ENCODE measurements at regions not wholly inside any gene's neighbourhood (a gene's known extent, or its start where the extent isn't known, plus 50 kb on each side); places are given as distances from the start of the nearest gene placed in this dataset.
"Not testable (repeated sequence)": the region's sequence is repeated elsewhere in the genome, so short reads cannot be mapped to it uniquely, and the experiment has no call there.

GRCh38 chr5:99605904-99606303 lies 677.1 kb upstream of the CHD1 start:
- Histone ChIP-seq H3K27ac (ENCODE audit: low read depth, low read length) (no peak overlapping the region), H3K4me3 (ENCODE audit: low read length in 3 of 3) (no peak overlapping the region), H3K4me1 (ENCODE audit: control insufficient read depth in 3 of 3, insufficient read depth in 3 of 3, low read length in 3 of 3) (no peaks in the 10 kb centered on the region), H3K9me3 (ENCODE audit: control insufficient read depth in 3 of 3, low read length in 3 of 3) (no peaks in the 10 kb centered on the region), H3K27me3 (ENCODE audit: control insufficient read depth in 3 of 3, insufficient read depth in 3 of 3, low read length in 3 of 3) (no peaks in the 10 kb centered on the region), H3K9ac (ENCODE audit: low read depth in 1 of 3, low read length in 3 of 3) (no peak overlapping the region), H3K36me3 (ENCODE audit: control insufficient read depth in 3 of 3, insufficient read depth in 3 of 3, low read length in 3 of 3) (no peaks in the 10 kb centered on the region)

GRCh38 chr5:99600952-99601351 lies 672.1 kb upstream of the CHD1 start:
- Histone ChIP-seq H3K4me3 (ENCODE audit: low read length in 3 of 3) (no peak overlapping the region), H3K9me3 (ENCODE audit: control insufficient read depth in 3 of 3, low read length in 3 of 3) (no peaks in the 10 kb centered on the region), H3K36me3 (ENCODE audit: control insufficient read depth in 3 of 3, insufficient read depth in 3 of 3, low read length in 3 of 3) (no peaks in the 10 kb centered on the region), H3K27ac (ENCODE audit: low read depth, low read length) (no peak overlapping the region), H3K27me3 (ENCODE audit: control insufficient read depth in 3 of 3, insufficient read depth in 3 of 3, low read length in 3 of 3) (no peaks in the 10 kb centered on the region), H3K9ac (ENCODE audit: low read depth in 1 of 3, low read length in 3 of 3) (no peak overlapping the region), H3K4me1 (ENCODE audit: control insufficient read depth in 3 of 3, insufficient read depth in 3 of 3, low read length in 3 of 3) (no peaks in the 10 kb centered on the region)

GRCh38 chr5:99590806-99591205 lies 662.0 kb upstream of the CHD1 start:
- H3K9me3 ChIP-seq (ENCODE audit: control insufficient read depth in 3 of 3, low read length in 3 of 3): peaks cover 0 to 2% (median 0%) of the 10 kb centered on the region in 3 donors
- H3K9ac ChIP-seq (ENCODE audit: low read depth in 1 of 3, low read length in 3 of 3): no peak overlapping the region
- no peak overlapping the region for H3K4me3 ChIP-seq (ENCODE audit: low read length in 3 of 3)
- no peaks in the 10 kb centered on the region for H3K36me3 ChIP-seq (ENCODE audit: control insufficient read depth in 3 of 3, insufficient read depth in 3 of 3, low read length in 3 of 3)
- H3K27ac ChIP-seq (ENCODE audit: low read depth, low read length): no peak overlapping the region
- no peaks in the 10 kb centered on the region for H3K4me1 ChIP-seq (ENCODE audit: control insufficient read depth in 3 of 3, insufficient read depth in 3 of 3, low read length in 3 of 3)
- H3K27me3 ChIP-seq (ENCODE audit: control insufficient read depth in 3 of 3, insufficient read depth in 3 of 3, low read length in 3 of 3): no peaks in the 10 kb centered on the region

GRCh38 chr5:99589424-99589823 lies 660.6 kb upstream of the CHD1 start:
- Histone ChIP-seq H3K4me3 (ENCODE audit: low read length in 3 of 3) (no peak overlapping the region), H3K4me1 (ENCODE audit: control insufficient read depth in 3 of 3, insufficient read depth in 3 of 3, low read length in 3 of 3) (no peaks in the 10 kb centered on the region), H3K9me3 (ENCODE audit: control insufficient read depth in 3 of 3, low read length in 3 of 3) (peaks cover 0 to 2% (median 0%) of the 10 kb centered on the region in 3 donors), H3K27ac (ENCODE audit: low read depth, low read length) (no peak overlapping the region), H3K9ac (ENCODE audit: low read depth in 1 of 3, low read length in 3 of 3) (no peak overlapping the region), H3K36me3 (ENCODE audit: control insufficient read depth in 3 of 3, insufficient read depth in 3 of 3, low read length in 3 of 3) (no peaks in the 10 kb centered on the region), H3K27me3 (ENCODE audit: control insufficient read depth in 3 of 3, insufficient read depth in 3 of 3, low read length in 3 of 3) (no peaks in the 10 kb centered on the region)

GRCh38 chr5:99587983-99588382 lies 659.2 kb upstream of the CHD1 start:
- H3K4me3 ChIP-seq (ENCODE audit: low read length in 3 of 3): no peak overlapping the region
- H3K9ac ChIP-seq (ENCODE audit: low read depth in 1 of 3, low read length in 3 of 3): no peak overlapping the region
- no peaks in the 10 kb centered on the region for H3K36me3 ChIP-seq (ENCODE audit: control insufficient read depth in 3 of 3, insufficient read depth in 3 of 3, low read length in 3 of 3)
- H3K4me1 ChIP-seq (ENCODE audit: control insufficient read depth in 3 of 3, insufficient read depth in 3 of 3, low read length in 3 of 3): no peaks in the 10 kb centered on the region
- H3K27me3 ChIP-seq (ENCODE audit: control insufficient read depth in 3 of 3, insufficient read depth in 3 of 3, low read length in 3 of 3): no peaks in the 10 kb centered on the region
- no peak overlapping the region for H3K27ac ChIP-seq (ENCODE audit: low read depth, low read length)
- no peaks in the 10 kb centered on the region for H3K9me3 ChIP-seq (ENCODE audit: control insufficient read depth in 3 of 3, low read length in 3 of 3)

- H3K4me3 ChIP-seq (ENCODE audit: low read length in 3 of 3): no peak overlapping the region
- no peak overlapping the region for H3K27ac ChIP-seq (ENCODE audit: low read depth, low read length)
- H3K9me3 ChIP-seq (ENCODE audit: control insufficient read depth in 3 of 3, low read length in 3 of 3): no peaks in the 10 kb centered on the region
- no peaks in the 10 kb centered on the region for H3K4me1 ChIP-seq (ENCODE audit: control insufficient read depth in 3 of 3, insufficient read depth in 3 of 3, low read length in 3 of 3)
- H3K27me3 ChIP-seq (ENCODE audit: control insufficient read depth in 3 of 3, insufficient read depth in 3 of 3, low read length in 3 of 3): no peaks in the 10 kb centered on the region
- no peak overlapping the region for H3K9ac ChIP-seq (ENCODE audit: low read depth in 1 of 3, low read length in 3 of 3)
- no peaks in the 10 kb centered on the region for H3K36me3 ChIP-seq (ENCODE audit: control insufficient read depth in 3 of 3, insufficient read depth in 3 of 3, low read length in 3 of 3)
These were observed 658.1 kb upstream of the CHD1 start for GRCh38 chr5:99586878-99587277.

GRCh38 chr5:99581204-99581603 lies 652.4 kb upstream of the CHD1 start:
- H3K4me3 ChIP-seq (ENCODE audit: low read length in 3 of 3); H3K27me3 ChIP-seq (ENCODE audit: control insufficient read depth in 3 of 3, insufficient read depth in 3 of 3, low read length in 3 of 3); H3K36me3 ChIP-seq (ENCODE audit: control insufficient read depth in 3 of 3, insufficient read depth in 3 of 3, low read length in 3 of 3); H3K9me3 ChIP-seq (ENCODE audit: control insufficient read depth in 3 of 3, low read length in 3 of 3); H3K9ac ChIP-seq (ENCODE audit: low read depth in 1 of 3, low read length in 3 of 3); H3K27ac ChIP-seq (ENCODE audit: low read depth, low read length); H3K4me1 ChIP-seq (ENCODE audit: control insufficient read depth in 3 of 3, insufficient read depth in 3 of 3, low read length in 3 of 3): not testable (repeated sequence)

DNA sequence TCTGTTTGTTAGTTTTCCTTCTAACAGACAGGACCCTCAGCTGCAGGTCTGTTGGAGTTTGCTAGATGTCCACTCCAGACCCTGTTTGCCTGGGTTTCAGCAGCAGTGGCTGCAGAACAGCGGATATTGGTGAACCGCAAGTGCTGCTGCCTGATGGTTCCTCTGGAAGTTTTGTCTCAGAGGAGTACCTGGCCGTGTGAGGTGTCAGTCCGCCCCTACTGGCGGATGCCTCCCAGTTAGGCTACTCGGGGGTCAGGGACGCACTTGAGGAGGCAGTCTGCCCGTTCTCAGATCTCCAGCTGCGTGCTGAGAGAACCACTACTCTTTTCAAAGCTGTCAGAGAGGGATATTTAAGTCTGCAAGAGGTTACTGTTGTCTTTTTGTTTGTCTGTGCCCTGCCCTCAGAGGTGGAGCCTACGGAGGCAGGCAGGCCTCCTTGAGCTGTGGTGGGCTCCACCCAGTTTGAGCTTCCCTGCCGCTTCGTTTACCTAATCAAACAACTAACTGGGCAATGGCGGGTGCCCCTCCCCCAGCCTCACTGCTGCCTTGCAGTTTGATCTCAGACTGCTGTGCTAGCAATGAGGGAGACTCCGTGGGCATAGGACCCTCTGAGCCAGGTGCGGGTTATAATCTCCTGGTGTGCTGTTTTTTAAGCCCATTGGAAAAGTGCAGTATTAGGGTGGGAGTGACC lies 634.3 kb upstream of the CHD1 start:
- not testable (repeated sequence) for H3K36me3 ChIP-seq (ENCODE audit: control insufficient read depth in 3 of 3, insufficient read depth in 3 of 3, low read length in 3 of 3); H3K9ac ChIP-seq (ENCODE audit: low read depth in 1 of 3, low read length in 3 of 3); H3K9me3 ChIP-seq (ENCODE audit: control insufficient read depth in 3 of 3, low read length in 3 of 3); H3K27ac ChIP-seq (ENCODE audit: low read depth, low read length); H3K27me3 ChIP-seq (ENCODE audit: control insufficient read depth in 3 of 3, insufficient read depth in 3 of 3, low read length in 3 of 3); H3K4me3 ChIP-seq (ENCODE audit: low read length in 3 of 3); H3K4me1 ChIP-seq (ENCODE audit: control insufficient read depth in 3 of 3, insufficient read depth in 3 of 3, low read length in 3 of 3)

DNA sequence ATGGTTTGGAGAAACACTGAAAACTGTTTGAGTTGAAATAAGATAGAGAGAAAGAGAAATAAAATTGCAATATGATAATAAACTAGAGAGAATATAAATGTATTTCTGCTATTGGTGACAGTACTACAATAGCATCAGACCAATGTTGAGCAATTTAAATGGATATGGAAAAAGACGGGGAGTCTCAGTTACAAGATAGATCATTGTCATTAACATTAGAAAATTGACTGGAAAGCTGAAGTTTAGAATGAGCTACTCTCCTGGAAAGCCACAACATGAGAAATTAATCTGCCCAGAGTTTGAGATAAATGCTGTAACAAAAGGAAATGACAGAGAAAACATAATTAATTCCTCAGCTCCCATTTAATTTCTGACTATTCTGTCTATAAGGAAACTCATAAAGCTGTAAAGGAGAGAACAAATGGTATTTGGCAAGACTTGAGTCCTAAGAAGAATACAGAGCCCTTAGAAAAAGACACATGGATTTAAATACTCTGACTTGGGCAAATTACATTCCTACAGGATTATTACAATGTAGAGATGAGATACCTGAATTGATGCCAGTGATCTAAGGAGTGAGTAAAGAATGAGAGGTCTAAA lies 624.5 kb upstream of the CHD1 start:
- H3K27me3 ChIP-seq (ENCODE audit: control insufficient read depth in 3 of 3, insufficient read depth in 3 of 3, low read length in 3 of 3): no peaks in the 10 kb centered on the region
- H3K27ac ChIP-seq (ENCODE audit: low read depth, low read length): no peak overlapping the region
- H3K9me3 ChIP-seq (ENCODE audit: control insufficient read depth in 3 of 3, low read length in 3 of 3): no peaks in the 10 kb centered on the region
- no peak overlapping the region for H3K4me3 ChIP-seq (ENCODE audit: low read length in 3 of 3)
- H3K9ac ChIP-seq (ENCODE audit: low read depth in 1 of 3, low read length in 3 of 3): no peak overlapping the region
- H3K36me3 ChIP-seq (ENCODE audit: control insufficient read depth in 3 of 3, insufficient read depth in 3 of 3, low read length in 3 of 3): no peaks in the 10 kb centered on the region
- H3K4me1 ChIP-seq (ENCODE audit: control insufficient read depth in 3 of 3, insufficient read depth in 3 of 3, low read length in 3 of 3): no peaks in the 10 kb centered on the region

DNA sequence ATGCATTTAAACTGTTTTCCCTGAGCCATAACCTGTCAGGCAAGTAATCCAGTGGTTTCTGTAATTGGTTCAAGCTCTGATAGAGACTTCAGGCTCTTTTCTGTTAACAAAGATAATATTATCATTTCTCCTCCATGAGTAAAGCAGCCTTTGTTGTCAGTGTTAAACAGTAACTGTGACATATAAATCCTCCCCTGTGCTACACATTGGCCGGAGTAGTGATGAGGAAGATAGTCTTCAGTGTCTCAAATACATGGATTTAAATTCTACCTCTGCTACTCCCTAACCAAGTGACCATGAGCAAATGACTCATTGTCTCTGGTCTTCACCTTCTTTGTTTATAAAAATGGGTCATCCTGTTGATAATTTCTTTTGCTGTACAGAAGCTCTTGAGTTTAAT lies 615.5 kb upstream of the CHD1 start:
- Histone ChIP-seq H3K9ac (ENCODE audit: low read depth in 1 of 3, low read length in 3 of 3) (no peak overlapping the region), H3K36me3 (ENCODE audit: control insufficient read depth in 3 of 3, insufficient read depth in 3 of 3, low read length in 3 of 3) (no peaks in the 10 kb centered on the region), H3K4me3 (ENCODE audit: low read length in 3 of 3) (no peak overlapping the region), H3K4me1 (ENCODE audit: control insufficient read depth in 3 of 3, insufficient read depth in 3 of 3, low read length in 3 of 3) (no peaks in the 10 kb centered on the region), H3K27me3 (ENCODE audit: control insufficient read depth in 3 of 3, insufficient read depth in 3 of 3, low read length in 3 of 3) (no peaks in the 10 kb centered on the region), H3K9me3 (ENCODE audit: control insufficient read depth in 3 of 3, low read length in 3 of 3) (no peaks in the 10 kb centered on the region), H3K27ac (ENCODE audit: low read depth, low read length) (no peak overlapping the region)
